EL (cell line): ENCODE measurements at regions not wholly inside any gene's neighbourhood (a gene's known extent, or its start where the extent isn't known, plus 50 kb on each side); places are given as distances from the start of the nearest gene placed in this dataset.
A peak's percentile ranks its signal among the peaks of the same experiment; 100 is the strongest.

Experiments
- DNase-seq: peaks from one replicate; pipeline ENCODE4 v3.0.0-alpha.2; 2016

DNA sequence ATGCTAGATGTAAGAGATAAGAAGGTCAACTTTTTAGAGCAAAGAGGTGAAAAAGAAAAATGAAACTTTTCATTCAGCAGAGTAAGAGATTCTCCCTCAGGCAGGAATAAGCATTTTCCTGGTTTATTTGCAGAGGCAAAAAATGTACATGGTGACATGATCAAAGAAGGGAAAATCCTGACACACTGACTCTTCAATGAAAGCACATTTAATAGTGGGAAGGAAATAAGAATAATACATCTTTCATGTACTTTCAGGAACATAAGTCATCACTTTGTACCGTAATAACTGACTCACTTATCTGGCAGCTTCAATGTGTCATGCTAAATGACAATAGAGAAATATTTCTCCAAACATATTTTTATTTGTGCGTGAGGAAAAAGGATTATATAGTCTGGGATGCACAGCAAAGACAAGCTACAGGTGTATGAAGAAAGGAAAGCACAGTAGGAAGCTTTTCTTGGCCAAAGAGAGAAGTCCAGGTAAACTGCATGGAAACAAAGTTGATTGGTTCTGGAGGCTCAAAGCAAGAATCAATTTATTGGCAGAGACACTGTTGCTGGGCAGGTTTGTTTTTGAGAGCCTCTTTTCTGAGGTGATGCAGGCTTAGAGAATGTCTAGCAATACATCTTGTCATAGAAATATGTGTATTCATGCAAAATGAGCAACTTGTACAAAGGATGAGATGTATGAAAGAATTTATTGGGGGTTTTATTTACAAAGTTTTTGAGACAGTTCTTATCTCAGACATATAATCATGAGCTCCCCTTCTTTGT is 1409.0 kb downstream of the PLA2G4A start:
- DNase-seq = peak; percentile 73

DNA sequence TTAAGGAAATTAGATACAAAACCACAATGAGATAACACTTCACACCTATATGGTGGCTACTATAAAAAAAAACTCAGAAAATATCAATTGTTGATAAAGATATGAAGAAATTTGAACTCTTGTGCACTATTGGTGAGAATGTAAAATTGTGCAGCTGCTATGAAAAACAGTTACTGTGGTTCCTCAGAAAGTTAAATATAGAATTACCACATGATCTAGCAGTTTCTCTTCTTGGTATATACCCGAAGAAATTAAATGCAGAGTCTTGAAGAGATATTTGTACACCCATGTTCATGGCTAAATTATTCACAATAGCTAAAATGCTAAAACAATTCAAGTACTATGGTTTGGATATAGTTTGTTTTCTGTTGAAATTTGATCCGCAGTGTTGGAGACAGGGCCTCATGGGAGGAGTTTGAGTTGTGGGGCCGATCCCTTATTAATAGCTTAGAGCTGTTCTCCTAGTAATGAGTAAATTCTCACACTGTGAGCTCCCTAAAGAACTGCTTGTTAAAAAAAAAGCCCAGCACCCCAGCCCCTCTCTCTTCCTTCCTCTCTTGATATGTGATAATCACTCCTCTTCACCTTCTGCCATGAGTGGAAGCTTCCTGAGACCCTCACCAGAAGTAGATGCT is 1412.1 kb downstream of the PLA2G4A start:
- no peak for DNase-seq

DNA sequence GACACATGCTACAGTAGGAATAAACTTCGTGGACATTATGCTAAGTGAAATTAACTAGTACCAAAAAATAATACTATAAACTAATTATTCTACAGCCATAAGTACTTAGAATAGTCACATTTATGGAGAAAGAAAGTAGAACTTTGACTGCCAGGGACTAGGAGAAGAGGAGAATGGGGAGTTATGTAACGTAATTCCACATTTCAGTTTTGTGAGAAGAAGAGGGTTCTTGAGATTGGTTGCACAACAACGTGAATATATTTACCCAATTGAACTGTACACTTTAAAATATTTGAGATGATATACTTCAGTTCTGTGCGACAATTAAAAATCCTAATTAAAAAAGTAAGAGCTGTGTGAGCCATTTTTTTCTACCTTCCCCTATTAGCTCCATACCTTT is 1412.9 kb downstream of the PLA2G4A start:
- DNase-seq = no peak

DNA sequence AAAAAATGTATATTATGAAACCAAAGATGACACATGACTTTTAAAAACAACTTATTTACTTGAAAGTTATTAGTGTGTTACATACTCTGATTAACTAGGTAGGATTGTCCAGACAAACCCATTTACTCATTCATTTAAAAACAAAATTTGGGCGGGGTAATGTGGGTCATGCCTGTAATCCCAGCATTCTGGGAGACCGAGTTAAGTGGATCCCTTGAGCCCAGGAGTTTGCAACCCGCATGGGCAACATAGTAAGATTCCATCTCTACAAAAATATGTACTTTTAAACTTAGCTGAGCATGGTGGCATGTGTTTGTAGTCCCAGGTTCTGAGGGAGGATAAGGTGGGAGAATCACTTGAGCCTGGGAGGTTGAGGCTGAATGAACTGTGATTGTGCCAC is 1414.7 kb downstream of the PLA2G4A start:
- no peak for DNase-seq

DNA sequence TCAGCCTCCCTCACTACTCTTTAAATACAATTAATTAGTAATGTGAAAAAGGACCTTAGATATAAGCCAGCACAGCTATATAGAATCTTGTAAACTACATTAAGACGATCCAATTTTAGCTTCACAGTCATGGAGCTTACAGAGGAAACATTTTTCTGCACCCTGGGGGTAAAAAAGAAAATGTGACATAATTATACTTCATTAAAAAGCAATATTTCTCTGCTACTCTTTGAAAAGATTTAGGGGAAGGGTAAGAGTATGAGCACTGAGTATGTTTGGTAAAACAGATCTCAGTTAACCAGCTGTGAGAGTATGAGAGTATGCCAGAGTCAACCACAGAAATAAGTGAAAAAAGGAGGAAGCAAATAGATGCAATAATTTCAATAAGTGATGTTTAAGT is 1415.9 kb downstream of the PLA2G4A start:
- DNase-seq = no peak

DNA sequence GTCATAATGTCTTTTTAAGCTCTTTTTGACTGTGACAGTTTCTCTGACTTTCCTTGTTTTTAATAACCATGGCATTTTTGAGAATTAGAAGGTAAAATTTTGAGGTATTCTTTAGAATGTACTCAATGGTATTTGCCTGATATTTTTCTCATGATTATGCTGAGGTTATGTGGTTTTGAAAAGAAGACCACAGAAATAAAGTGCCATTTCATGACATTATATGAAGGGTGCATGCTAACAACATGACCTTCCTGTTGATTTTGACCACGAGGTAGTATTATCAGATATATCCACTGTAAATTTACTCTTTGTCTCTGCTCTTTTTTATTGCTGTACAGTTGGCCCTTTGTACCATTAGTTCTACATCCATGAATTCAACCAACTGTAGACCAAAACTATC is 1418.5 kb downstream of the PLA2G4A start:
- no peak for DNase-seq

DNA sequence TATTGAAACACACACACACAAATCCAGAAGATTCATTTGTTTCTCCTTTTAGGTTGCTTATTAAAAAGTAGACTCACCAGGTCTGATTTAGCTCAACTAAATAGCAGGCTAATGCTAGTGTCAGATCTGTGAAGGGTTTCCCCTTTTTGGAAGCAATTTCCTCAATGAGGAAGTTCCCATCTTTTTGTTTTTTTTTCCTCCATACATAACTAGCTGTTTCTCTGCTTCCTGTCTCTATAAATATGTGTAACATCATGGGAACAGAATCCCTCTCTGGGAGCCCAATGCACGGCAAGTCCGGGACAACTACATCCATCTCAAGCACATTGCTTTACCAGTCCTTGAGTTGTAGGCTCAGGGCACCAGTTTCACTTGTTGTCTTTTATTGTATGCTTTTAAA is 1421.1 kb downstream of the PLA2G4A start:
- peak; percentile 6 for DNase-seq

DNA sequence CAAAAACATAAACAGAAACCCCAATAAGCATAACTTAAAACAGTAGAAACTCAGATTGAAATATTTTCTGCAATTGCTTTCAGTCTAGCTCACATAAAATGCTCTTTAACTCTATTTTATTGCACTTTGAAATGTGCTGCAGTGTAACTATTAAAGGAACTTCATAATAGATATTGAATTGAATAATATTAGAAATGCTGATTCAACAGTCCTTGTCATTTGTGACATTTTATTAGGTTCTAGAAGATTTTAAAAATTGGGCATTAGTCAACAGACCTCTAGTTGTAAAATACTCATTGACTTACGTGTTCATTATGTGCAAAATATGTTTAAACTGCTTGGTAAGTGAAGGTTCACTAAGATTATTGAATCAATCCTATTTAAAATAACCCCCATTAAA is 1422.3 kb downstream of the PLA2G4A start:
- DNase-seq = no peak

DNA sequence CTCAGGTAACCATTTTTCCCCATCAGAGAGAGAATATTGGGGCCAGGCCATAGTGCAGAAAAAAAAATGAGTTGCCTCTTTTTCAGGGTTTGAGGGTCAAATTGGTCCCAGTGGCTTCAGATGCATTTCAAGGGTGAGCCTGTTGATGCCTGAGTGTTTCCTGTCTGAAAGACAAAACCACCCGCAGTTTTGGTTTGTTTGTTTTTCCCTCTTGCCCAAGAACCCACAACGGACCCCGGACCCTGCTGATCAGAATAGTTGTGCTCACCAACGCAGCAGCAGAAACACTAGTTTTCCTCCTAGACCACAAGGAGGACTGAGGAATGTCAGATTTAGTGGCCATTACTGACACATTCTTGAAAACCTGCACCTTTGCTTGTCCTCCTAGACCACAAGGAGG is 1433.1 kb downstream of the PLA2G4A start:
- DNase-seq = no peak

DNA sequence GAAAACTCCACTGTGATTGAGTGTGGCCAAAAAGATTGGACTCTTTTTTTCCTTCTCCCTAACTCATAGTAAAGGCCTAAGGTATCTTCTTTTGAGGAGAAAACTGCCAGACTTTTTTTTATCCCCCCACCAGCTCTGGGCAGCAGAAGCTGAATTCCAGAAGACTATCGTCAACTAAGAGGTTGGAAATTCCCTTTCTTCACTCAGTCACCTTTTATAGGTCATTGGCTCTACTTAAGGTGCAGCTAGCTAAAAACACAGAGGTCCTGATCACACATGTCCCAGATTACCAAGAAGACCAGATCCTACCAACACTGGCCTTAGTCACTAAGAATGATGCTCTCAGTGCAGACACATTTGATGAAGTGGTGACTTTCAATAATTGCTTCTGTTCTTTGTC is 1441.2 kb downstream of the PLA2G4A start:
- DNase-seq = no peak

DNA sequence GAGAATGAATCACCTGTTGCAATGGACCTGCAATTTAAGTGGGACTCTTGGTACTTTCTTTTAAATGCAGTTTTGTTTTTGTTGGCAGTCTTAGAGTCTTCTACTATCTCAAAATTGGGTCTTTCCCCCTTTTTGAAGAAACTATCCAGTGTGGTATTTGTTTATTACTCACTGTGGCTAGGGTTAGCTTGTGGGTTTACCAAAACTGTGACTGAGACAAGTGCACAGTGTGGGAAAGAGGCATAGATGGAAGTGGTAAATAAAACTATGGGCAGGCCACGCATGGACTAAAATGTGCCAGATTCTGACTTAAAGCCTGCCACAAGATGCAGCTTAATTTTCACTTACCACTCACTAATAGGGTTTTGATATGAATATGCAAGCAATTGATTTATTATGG is 1441.7 kb downstream of the PLA2G4A start:
- no peak for DNase-seq

DNA sequence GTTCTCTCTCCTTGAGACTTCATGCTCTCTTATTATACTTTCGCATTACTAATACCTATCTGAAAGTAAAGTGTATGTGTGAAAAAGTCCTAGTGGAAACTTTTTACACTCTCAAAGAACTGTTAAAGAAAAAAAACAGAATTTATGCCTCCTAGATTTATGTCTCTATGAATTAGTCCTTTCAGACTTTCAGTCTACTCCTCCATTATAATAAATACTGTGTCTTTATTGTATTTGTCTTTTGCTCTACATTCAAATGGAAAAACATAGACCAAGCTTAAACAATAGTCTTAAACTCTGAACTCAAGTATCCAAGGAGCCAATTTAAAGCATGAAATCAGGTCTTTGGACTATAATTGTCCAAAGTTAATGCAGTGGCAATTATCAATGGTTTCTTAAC is 1449.0 kb downstream of the PLA2G4A start:
- no peak for DNase-seq

DNA sequence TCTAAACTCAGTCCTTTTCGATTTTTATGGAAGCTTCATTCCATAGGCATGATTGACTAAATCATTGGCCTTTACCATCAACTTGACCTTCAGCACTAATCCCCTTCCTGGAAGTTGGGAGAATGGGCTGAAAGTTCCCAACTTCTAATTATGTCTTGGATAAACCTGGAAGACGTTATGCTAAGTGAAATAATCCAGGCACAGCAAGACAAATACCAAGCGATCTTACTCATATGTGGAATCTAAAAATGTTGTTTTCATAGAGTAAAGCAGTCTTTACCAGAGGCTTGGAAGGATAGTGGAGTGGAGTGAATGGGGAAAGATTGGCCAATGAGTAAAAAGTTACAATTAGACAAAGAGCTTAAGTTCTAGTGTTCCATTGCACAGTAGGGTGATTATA is 1453.2 kb downstream of the PLA2G4A start:
- peak; percentile 28 for DNase-seq

DNA sequence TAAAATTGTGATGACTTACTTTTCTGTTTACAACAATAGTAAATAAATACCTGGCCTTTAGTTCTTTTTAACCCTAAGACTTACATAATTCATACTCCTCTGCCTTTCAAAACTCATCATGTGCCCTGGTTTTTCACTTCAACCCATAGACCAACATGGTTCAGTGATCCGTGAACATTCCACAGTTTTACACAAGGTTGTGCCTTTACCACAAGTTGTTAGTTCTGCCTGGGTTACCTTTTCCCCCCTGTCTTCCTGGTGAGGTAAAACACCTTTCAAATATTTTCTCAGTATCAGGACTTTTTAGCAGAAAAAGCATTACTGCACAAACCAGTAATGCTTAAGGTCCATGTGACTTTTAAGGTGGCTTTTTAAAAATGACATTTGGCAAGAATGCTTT is 1466.4 kb downstream of the PLA2G4A start:
- DNase-seq = no peak

DNA sequence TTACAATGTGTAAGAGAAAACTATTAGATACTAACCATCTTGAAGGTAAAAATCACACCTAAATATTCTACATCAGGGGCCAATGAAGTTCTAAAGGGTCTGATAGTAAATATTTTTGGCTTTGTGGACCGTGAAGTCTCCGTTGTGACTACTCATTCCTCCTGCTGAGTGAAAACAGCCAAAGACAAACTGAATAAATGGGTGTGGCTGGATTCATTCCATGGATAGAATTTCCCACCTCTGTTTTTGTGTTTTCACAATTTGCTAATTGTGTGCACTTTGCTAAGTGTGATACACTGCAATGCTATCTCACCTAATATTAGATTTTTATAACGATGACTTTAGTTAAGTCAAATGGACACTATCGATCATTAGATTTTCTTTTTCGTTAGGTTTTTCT is 1474.0 kb downstream of the PLA2G4A start:
- no peak for DNase-seq

DNA sequence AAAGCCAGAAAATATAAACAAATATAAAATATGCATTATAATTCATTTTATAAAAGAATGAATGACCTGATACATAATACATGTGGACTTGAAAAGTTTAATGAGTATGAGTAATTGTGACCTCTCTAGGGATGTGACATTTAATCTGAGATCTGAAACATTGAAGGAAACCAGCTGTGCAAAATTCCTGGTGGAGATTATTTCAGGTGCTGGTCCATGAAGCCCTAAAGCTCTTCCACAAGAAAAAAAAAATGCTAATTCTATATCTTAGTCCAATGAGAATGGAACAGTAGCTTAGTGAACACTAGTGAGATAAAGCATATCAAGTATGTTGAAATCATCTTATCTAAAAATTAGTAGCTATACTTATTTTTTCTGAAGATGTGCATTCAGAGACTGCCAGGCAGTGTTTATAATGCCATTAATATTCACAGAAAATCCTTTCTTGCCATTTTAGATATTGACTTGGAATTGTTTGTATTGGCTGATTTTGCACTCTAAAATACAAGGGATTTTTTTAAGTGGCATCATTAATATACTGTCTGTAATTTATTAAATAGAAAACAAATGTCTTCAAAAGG is 1485.9 kb downstream of the PLA2G4A start:
- DNase-seq = no peak

DNA sequence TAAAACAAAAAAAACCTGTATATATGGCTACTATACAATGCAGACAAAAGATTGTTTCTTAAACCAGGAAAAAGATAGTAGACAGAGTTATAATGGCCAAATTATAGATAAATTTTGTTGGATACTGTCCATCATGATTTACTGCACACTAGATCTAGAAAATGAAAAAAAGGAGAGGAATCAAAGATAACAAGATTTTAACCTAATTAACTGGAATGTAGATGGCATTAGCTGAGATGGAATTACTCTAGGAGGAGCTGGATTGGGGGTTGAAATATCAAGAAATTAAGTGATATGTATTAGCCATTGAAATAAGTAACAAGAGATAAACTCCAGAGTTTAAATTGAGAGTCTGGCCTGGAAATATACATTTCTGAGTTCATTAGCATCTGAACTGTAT is 1489.1 kb downstream of the PLA2G4A start:
- DNase-seq = no peak

DNA sequence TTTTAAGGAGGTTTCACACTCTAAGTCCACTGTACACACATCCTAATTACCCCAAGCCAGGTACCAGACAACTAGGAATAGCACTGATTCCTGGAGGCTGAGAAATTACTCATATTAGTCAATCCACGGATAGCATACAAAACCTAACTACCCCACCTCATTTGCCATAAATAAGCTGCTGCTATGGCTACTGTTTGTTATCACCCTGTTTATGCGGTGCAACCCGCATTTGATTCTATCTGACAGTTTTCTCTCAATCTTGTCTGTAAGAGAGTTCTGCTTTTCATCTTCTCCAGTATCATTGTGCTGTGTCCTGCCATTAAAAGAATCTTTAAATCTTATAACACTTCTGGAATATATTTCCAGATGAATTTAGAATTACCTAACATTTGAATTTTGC is 1496.5 kb downstream of the PLA2G4A start:
- DNase-seq = no peak

DNA sequence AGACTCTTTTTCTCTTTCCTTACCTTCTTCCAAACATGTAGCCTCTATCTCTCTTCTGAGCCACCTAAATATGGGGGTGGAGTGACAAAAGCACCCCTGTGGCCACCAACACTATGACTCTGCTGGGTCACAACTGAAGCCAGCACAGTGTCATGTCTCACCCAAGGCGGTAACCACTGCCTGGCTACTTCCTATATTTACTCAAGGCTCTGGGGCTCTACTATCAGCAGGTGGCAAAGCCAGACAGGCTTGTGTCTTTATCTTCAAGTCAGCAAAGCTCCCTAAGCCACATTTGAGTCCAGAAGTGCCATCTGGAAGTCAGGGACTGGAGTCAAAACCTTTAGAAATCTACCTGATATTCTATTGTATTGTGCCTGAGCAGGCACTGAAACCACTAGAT is 1515.2 kb downstream of the PLA2G4A start:
- no peak for DNase-seq

DNA sequence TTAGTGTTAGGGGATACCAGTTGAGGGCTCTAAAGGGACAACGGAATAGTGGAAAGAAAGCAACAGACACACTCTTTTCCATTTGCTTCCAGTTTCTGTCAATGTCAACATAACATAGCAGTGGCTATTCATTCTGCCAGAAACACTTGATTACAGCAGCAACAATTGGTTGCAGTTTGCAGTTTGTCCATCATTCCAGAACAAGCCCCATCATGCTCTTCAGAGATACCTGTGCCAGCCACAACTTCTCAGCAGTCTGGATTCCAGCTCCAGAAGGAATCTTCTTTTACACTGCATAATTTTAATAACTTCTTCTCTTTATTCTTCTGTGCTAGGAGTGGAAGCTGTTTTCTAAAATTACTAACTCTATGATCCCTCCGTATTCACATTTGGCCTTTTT is 1521.4 kb downstream of the PLA2G4A start:
- no peak for DNase-seq

DNA sequence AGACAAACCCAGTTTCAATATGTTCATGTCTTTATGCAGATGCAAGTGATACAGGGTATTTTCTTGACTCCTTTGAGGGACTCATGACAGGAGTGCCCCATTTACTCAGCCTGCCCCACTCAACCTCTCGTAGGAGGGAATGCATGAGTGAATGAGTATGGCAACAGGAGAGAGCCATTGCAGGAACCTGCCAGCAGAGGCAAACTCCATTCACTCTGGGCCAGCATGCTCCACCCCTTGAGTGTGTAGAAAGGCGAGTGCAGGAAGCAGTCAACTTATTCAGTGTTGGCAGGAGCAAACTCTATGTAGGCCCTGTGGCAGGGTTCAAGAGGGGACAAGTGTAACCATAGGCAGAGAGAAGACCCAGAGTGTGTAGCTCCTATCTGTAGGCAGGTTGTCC is 1526.3 kb downstream of the PLA2G4A start:
- DNase-seq = no peak

DNA sequence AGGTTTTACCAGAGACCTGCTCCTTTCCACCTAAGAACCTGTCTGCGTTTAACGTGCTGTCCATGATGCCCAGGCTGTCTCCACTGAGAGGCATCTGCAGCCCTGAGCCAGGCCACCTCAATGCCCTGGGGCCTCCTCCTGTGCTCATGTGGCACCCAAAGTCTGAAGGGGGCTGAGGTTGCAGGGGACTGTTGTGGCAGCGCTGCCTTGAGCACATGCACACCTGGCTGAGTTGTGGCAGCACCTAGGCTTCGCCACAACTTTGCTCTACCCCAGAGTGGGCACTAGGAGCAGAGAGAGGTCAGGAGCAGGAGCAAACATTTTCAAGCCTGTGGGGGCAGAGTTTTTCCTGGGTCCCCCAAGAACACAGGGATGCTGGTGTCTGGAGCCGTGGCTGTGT is 1527.1 kb downstream of the PLA2G4A start:
- no peak for DNase-seq

DNA sequence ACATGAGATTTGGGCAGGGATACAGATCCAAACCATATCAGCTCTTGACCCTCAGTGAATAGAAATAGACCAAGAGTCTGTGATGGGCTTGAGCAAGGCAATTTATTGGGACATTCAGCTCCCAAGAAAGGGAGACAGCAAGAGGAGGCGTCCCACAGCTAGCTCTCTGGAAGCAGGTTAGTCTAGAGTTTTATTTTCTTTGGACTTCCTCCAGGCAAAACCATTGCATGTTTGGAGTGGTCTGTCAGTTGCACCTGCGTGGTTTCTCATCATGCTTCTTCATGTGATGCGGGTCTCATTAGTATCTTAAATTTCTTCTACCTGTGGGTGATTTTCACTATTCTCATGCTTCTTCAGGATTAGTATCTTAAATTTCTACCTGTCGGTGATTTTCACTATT is 1530.6 kb downstream of the PLA2G4A start:
- DNase-seq = no peak

DNA sequence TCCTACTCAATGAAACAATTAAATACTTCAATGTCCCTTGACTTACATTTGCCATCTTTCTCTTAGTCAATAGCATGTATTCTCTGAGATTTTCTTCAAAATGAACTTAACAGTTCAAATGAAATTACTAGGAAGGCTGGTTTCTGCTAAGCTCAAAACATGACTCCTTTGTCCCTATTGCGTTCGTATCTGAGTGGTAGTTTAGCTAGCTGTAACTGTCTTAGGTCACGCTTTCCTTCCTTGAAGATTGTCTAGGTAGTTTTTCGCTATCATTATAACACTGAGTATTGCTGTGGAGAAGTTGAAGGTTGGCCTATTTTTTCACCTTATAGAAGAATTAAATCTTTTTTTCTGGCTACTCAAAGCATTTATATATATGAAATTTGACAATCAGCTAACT is 1535.2 kb downstream of the PLA2G4A start:
- no peak for DNase-seq
